Liver (tissue), 7 donors: ENCODE measurements at regions not wholly inside any gene's neighbourhood (a gene's known extent, or its start where the extent isn't known, plus 50 kb on each side); places are given as distances from the start of the nearest gene placed in this dataset.

ENCODE experiments used
- DNase-seq: peaks from one replicate; pipeline ENCODE4 v3.0.0-alpha.2; 2017; ENCODE audit warnings: low spot score
- H3K27ac ChIP-seq, 2 donors: one replicate each; pipeline ENCODE4 v1.7.0; 2013; ENCODE audit warnings: inconsistent platforms in 2 of 2, low read length in 2 of 2, control low read depth in 1 of 2, low read depth in 1 of 2, mild to moderate bottlenecking in 1 of 2
- H3K27me3 ChIP-seq, 4 donors: one replicate each; pipeline versions ENCODE4 v1.6.1 to v1.7.0; 2013; ENCODE audit warnings: low read length in 3 of 4, inconsistent platforms in 1 of 4, mild to moderate bottlenecking in 1 of 4, moderate library complexity in 1 of 4; ENCODE audit not compliant: control insufficient read depth in 4 of 4, insufficient read depth in 4 of 4
- H3K36me3 ChIP-seq, 4 donors: one replicate each; pipeline versions ENCODE4 v1.6.1 to v1.7.0; 2013; ENCODE audit warnings: low read length in 3 of 4, mild to moderate bottlenecking in 3 of 4, low read depth in 1 of 4, moderate library complexity in 1 of 4; ENCODE audit not compliant: control insufficient read depth in 4 of 4, insufficient read depth in 3 of 4
- H3K4me1 ChIP-seq, 4 donors: one replicate each; pipeline versions ENCODE4 v1.6.1 to v1.7.0; 2013; ENCODE audit warnings: low read length in 3 of 4, mild to moderate bottlenecking in 3 of 4, moderate library complexity in 1 of 4; ENCODE audit not compliant: control insufficient read depth in 4 of 4, insufficient read depth in 4 of 4
- H3K4me3 ChIP-seq, 3 donors: one replicate each; pipeline versions ENCODE4 v1.6.1 to v1.7.0; 2013; ENCODE audit warnings: low read length in 3 of 3, control low read depth in 1 of 3, low read depth in 1 of 3, mild to moderate bottlenecking in 1 of 3
- H3K9ac ChIP-seq, 2 donors: one replicate each; pipeline ENCODE4 v1.7.0; 2013; ENCODE audit warnings: low read length in 2 of 2, mild to moderate bottlenecking in 2 of 2, moderate library complexity in 2 of 2, control low read depth in 1 of 2, low read depth in 1 of 2
- H3K9me3 ChIP-seq, 4 donors: one replicate each; pipeline versions ENCODE4 v1.6.1 to v1.7.0; 2013; ENCODE audit warnings: low read length in 3 of 4; ENCODE audit not compliant: control insufficient read depth in 4 of 4
- EGR1 ChIP-seq, 2 donors: IDR thresholded peaks; 2 replicates each; pipeline ENCODE4 v1.6.1; 2016 to 2018; ENCODE audit warnings: antibody characterized with exemption in 2 of 2, low read depth in 2 of 2
- FOXA2 ChIP-seq: IDR thresholded peaks from 2 replicates; pipeline ENCODE4 v1.6.1; 2016; ENCODE audit warnings: antibody characterized with exemption
- GABPA ChIP-seq, 2 donors: IDR thresholded peaks in 1 of 2; conservative IDR thresholded peaks in 1 of 2; 2 replicates each; pipeline ENCODE4 v1.6.1; 2016; ENCODE audit warnings: antibody characterized with exemption in 2 of 2, mild to moderate bottlenecking in 1 of 2, moderate library complexity in 1 of 2
- HNF4A ChIP-seq, 2 donors: conservative IDR thresholded peaks; 2 replicates each; pipeline ENCODE4 v1.6.1; 2016; ENCODE audit warnings: antibody characterized with exemption in 2 of 2, mild to moderate bottlenecking in 2 of 2
- HNF4G ChIP-seq: IDR thresholded peaks from 2 replicates; pipeline ENCODE4 v1.6.1; 2016; ENCODE audit warnings: antibody characterized with exemption
- JUND ChIP-seq, 2 donors: IDR thresholded peaks; 2 replicates each; pipeline ENCODE4 v1.6.1; 2016; ENCODE audit warnings: antibody characterized with exemption in 2 of 2
- NR2F2 ChIP-seq: IDR thresholded peaks from 2 replicates; pipeline ENCODE4 v1.6.1; 2016; ENCODE audit warnings: antibody characterized with exemption
- RXRA ChIP-seq, 2 donors: IDR thresholded peaks; 2 replicates each; pipeline ENCODE4 v1.6.1; 2017 to 2018; ENCODE audit warnings: antibody characterized with exemption in 2 of 2, mild to moderate bottlenecking in 1 of 2
- SP1 ChIP-seq: IDR thresholded peaks from 2 replicates; pipeline ENCODE4 v1.6.1; 2018; ENCODE audit warnings: antibody characterized with exemption, mild to moderate bottlenecking
- YY1 ChIP-seq: IDR thresholded peaks from 2 replicates; pipeline ENCODE4 v1.6.1; 2016; ENCODE audit warnings: antibody characterized with exemption, mild to moderate bottlenecking
- WGBS: extraction: QIAGEN DNeasy Blood & Tissue Kit; methylation state at CpG from one replicate; pipeline ENCODE4 v1.1.7; 2013; 5-methylcytosine and 5-hydroxymethylcytosine counted together
- TF ChIP-seq, protein P1 (sequence below): IDR thresholded peaks from 2 replicates; pipeline ENCODE4 v1.6.1; 2016; ENCODE audit warnings: antibody characterized with exemption
- TF ChIP-seq, protein P2 (sequence below): IDR thresholded peaks from 2 replicates; pipeline ENCODE4 v1.6.1; 2016; ENCODE audit warnings: antibody characterized with exemption
- TF ChIP-seq, protein P3 (sequence below): IDR thresholded peaks from 2 replicates; pipeline ENCODE4 v1.6.1; 2016; ENCODE audit warnings: antibody characterized with exemption, mild to moderate bottlenecking
- TF ChIP-seq, protein P4 (sequence below): IDR thresholded peaks from 2 replicates; pipeline ENCODE4 v1.6.1; 2016; ENCODE audit warnings: antibody characterized with exemption
- donor health status: healthy.
- donor health status: healthy.
- donor health status: healthy.
- donor health status: healthy.

DNA sequence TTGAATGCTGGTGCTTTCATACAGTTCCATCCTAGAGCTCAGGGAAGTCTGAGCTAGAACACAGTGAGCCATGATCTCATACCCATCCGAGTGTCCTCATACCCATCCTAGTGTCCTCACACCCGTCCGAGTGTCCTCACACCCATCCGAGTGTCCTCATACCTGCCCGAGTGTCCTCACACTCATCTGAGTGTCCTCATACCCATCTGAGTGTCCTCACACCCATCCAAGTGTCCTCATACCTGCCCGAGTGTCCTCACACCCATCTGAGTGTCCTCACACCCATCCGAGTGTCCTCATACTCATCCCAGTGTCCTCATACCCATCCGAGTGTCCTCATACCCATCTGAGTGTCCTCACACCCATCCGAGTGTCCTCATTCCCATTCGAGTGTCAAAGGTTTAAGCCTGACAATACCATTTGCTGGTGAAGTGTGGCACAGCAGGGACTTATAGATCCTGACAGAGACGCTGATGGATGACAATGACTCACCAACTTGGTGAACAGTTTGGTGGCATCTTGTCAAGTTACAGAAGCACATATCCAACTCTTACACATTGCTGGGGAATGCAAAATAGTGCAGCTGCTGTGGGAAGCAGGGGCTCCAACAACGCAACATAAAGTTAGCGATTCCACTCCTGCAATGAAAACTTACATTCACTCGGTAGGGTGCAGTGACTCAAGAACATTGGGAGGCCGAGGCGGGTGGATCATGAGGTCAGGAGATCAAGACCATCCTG is 77.0 kb upstream of the COL5A1 start:
- no peak overlapping the region for H3K9ac ChIP-seq
- H3K4me1 ChIP-seq: no peaks in the 10 kb centered on the region
- no peak overlapping the region for H3K4me3 ChIP-seq
- WGBS: 79% methylated on average over 16 of the region's 16 CpGs
- no peak for DNase-seq
- TF ChIP-seq EGR1 (IDR thresholded peaks at IDR 0.05; ENCODE audit: low read depth in 2 of 2) (no peak), HNF4A (conservative IDR thresholded peaks at IDR 0.05) (no peak)
- TF ChIP-seq, protein P1, sequence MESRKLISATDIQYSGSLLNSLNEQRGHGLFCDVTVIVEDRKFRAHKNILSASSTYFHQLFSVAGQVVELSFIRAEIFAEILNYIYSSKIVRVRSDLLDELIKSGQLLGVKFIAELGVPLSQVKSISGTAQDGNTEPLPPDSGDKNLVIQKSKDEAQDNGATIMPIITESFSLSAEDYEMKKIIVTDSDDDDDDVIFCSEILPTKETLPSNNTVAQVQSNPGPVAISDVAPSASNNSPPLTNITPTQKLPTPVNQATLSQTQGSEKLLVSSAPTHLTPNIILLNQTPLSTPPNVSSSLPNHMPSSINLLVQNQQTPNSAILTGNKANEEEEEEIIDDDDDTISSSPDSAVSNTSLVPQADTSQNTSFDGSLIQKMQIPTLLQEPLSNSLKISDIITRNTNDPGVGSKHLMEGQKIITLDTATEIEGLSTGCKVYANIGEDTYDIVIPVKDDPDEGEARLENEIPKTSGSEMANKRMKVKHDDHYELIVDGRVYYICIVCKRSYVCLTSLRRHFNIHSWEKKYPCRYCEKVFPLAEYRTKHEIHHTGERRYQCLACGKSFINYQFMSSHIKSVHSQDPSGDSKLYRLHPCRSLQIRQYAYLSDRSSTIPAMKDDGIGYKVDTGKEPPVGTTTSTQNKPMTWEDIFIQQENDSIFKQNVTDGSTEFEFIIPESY: no peak
- H3K9me3 ChIP-seq: peaks cover 4 to 16% (median 9%) of the 10 kb centered on the region in 4 donors
- no peak overlapping the region for H3K27ac ChIP-seq
- no peaks in the 10 kb centered on the region for H3K36me3 ChIP-seq
- H3K27me3 ChIP-seq: no peaks in the 10 kb centered on the region

DNA sequence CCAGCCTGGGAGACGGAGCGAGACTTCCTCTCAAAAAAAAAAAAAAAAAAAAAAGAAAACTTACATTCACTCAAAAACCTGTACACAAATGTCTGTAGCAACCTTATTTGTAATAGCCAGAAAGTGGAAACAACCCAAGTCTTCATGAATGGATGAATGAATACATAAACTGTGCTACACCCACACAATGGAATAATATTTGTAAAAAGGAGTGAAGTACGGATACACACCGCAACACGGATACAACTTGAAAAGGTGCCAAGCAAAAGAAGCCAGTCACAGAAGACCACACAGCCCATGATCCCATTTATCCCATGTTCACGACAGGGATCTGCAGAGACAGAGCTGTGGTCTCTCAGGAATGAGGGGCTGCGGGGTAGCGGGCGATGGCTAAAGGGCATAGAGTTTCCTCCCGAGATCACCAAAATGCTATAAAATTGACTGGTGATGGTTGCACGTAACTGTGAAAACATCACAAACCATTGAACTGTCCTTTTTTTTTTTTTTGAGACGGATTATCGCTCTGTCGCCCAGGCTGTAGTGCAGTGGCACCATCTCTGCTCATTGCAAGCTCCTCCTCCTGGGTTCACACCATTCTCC is 76.2 kb upstream of the COL5A1 start:
- Histone ChIP-seq H3K9ac (no peak overlapping the region), H3K27me3 (no peaks in the 10 kb centered on the region), H3K27ac (no peak overlapping the region), H3K4me1 (no peaks in the 10 kb centered on the region), H3K4me3 (no peak overlapping the region), H3K9me3 (peaks cover 4 to 16% (median 9%) of the 10 kb centered on the region in 4 donors), H3K36me3 (no peaks in the 10 kb centered on the region)
- no peak for DNase-seq
- no peak for TF ChIP-seq GABPA (IDR thresholded peaks at IDR 0.05 in 1 of 2, conservative IDR thresholded peaks at IDR 0.05 in 1 of 2)
- TF ChIP-seq, protein P2, sequence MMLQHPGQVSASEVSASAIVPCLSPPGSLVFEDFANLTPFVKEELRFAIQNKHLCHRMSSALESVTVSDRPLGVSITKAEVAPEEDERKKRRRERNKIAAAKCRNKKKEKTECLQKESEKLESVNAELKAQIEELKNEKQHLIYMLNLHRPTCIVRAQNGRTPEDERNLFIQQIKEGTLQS: no peak
- TF ChIP-seq, protein P3, sequence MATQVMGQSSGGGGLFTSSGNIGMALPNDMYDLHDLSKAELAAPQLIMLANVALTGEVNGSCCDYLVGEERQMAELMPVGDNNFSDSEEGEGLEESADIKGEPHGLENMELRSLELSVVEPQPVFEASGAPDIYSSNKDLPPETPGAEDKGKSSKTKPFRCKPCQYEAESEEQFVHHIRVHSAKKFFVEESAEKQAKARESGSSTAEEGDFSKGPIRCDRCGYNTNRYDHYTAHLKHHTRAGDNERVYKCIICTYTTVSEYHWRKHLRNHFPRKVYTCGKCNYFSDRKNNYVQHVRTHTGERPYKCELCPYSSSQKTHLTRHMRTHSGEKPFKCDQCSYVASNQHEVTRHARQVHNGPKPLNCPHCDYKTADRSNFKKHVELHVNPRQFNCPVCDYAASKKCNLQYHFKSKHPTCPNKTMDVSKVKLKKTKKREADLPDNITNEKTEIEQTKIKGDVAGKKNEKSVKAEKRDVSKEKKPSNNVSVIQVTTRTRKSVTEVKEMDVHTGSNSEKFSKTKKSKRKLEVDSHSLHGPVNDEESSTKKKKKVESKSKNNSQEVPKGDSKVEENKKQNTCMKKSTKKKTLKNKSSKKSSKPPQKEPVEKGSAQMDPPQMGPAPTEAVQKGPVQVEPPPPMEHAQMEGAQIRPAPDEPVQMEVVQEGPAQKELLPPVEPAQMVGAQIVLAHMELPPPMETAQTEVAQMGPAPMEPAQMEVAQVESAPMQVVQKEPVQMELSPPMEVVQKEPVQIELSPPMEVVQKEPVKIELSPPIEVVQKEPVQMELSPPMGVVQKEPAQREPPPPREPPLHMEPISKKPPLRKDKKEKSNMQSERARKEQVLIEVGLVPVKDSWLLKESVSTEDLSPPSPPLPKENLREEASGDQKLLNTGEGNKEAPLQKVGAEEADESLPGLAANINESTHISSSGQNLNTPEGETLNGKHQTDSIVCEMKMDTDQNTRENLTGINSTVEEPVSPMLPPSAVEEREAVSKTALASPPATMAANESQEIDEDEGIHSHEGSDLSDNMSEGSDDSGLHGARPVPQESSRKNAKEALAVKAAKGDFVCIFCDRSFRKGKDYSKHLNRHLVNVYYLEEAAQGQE: no peak
- no peak for TF ChIP-seq HNF4G
- TF ChIP-seq RXRA (IDR thresholded peaks at IDR 0.05): no peak
- TF ChIP-seq HNF4A (conservative IDR thresholded peaks at IDR 0.05): no peak
- no peak for TF ChIP-seq JUND (IDR thresholded peaks at IDR 0.05)
- TF ChIP-seq, protein P4, sequence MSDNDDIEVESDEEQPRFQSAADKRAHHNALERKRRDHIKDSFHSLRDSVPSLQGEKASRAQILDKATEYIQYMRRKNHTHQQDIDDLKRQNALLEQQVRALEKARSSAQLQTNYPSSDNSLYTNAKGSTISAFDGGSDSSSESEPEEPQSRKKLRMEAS: no peak
- TF ChIP-seq FOXA2: no peak
- TF ChIP-seq SP1: no peak
- no peak for TF ChIP-seq YY1
- TF ChIP-seq, protein P1: no peak
- TF ChIP-seq NR2F2: no peak
- 90% methylated on average over 14 of the region's 14 CpGs for WGBS
